Stimulated activated CD4-positive, alpha-beta T cell treated with anti-CD3 and anti-CD28 coated beads, Interleukin-1b, Interleukin-23, amount 100 ng/mL, for 48 hours (primary cell): ENCODE measurements at regions not wholly inside any gene's neighbourhood (a gene's known extent, or its start where the extent isn't known, plus 50 kb on each side); places are given as distances from the start of the nearest gene placed in this dataset.

ENCODE experiments used
- DNase-seq: peaks from one replicate; pipeline ENCODE4 v3.0.0-alpha.2; 2020

DNA sequence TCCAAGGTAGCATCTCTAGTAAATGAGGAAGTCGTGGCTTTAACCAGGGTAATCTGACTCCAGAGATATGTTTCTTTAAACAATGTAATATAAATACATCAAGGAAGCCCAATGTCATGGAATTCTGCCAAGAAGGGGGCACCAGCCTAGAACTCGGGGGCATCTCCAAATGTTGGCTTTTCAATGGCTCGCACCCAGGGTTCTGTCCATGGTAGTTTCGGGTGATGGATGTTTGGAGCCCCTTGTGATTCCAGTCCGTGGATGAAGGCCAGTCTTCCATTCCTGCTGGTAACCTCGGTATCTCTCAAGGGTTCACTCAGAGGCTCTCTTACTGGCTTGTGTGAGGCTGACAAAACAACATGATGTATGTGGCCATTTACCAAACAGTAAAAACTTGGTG, 91.7 kb upstream of the SPHKAP start:
- DNase-seq: no peak

DNA sequence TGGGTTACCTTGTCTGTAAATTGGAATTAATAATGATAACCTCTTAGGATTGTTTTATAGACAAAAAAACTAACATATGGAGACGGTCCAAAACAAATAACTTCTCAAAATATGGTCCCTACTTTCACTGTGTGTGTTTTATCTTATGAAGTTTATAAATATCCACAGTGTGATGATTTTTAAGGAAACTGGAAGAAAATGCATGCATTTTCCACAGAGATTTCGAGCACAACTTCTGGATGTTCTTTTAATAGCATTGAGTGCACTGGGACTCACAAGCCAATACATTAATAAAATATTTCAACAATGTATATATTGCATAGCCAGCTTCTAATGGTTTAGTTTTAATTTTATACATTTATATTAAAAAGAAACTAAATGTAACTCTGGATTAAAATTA, 87.9 kb upstream of the SPHKAP start:
- no peak for DNase-seq

DNA sequence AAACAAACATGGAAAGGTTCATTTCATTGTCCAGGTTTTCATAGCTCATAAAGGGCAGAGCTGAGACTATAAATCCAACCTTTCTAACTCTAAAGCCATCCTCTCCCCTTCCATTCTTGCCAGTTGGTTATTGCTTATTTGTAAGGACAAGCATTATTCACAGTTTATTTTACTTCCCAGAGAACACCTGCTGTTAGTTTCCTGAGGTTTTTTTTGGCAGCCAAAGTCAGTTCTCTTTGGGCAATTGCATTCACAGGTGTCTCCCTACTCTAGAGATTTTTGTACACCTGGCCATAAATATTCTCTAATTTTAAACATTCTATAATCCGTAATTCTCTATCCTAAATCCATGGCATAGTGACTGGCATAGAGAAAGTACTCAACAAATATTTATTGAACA, 87.3 kb upstream of the SPHKAP start:
- DNase-seq: no peak

DNA sequence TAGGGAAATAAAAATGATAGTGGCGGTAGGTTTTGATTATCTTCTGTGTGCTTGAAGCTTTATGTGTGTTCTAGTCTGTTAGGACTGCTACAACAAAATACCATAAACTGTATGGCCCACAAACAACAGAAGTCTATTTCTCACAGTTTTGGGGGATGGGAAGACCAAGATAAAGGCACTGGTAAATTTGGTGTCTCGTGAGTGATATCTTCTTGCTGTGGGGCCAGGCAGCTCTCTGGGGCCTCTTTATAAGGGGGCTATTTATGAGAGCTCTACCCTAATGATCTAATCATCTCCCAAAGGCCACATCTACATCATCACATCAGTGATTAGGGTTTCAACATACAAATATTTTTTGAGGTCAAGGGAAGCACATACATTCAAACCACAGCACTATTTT, 86.8 kb upstream of the SPHKAP start:
- DNase-seq: no peak

DNA sequence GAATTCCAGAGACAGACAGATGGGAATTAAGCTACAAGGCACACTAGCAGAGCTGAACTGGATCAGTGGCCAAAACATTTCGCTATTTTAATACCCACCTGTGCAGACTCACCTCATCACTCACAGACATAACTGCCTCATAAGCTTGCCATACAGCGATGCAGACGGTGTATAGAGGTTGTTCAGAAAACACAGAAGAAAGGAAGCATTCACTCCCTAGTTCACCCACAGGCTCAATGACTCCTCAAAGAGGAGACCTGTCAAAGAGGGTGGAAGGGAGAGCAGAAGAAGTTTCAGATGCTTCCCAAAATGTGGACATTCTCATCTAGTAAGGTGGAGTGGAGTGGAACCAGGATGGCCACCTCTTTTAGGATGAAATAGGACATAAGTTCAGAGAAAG, 81.7 kb upstream of the SPHKAP start:
- DNase-seq: no peak

DNA sequence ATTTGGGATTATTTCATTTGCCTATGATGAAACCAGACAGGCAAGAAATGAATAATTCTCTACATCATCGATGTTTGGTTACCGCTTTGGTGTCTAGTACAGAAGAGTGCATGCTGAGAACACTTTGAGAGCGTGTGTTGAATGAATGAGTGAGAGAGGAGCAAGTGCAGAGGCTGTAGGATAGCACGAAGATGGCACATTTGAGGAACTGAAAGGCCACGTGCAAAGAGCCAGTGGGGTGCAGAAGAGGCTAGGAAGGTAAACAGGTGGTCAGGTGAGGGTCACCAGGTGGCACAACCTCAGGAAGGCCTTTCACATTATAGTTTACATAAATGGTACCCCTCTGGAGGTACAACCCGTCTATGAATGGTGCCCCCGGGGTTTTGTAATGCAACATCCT, 80.1 kb upstream of the SPHKAP start:
- DNase-seq: no peak

DNA sequence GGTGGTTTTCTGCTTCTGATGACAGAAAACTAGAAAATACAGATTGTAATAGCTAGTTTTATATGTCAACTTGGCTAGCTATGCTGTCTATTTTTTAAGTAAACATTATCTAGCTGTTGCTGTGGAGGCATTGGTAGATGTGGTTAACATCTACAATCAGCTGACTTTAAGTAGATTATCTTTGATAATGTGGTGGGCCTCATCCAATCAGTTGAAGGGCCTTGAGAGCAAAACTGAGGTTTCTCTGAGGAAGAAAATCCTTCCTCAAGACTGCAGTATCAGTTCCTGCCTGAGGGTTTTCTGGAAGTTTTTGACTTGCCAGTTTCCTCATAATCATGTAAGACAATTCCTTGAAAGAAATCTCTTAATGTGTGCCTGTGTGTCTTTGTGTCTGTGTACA, 75.9 kb upstream of the SPHKAP start:
- no peak for DNase-seq

DNA sequence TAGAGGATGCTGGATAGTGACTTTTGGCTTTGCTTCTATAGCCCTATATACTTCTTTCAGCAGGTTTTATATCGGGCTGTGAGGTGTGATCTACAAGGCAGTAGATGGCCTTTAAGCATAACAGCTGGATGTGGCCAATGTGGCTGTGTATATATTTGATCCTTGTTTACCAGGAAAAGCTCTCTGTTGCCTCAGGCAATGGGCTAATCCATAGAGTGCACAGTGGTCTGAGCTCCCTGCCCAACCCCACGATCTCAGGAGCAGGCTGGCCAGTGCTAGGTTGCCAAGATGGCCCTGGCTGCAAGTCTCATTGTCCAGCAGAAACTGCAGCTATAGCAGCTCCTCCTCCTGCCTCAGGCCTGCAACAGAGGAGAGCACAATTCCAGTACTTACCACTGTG, 72.3 kb upstream of the SPHKAP start:
- DNase-seq: no peak

DNA sequence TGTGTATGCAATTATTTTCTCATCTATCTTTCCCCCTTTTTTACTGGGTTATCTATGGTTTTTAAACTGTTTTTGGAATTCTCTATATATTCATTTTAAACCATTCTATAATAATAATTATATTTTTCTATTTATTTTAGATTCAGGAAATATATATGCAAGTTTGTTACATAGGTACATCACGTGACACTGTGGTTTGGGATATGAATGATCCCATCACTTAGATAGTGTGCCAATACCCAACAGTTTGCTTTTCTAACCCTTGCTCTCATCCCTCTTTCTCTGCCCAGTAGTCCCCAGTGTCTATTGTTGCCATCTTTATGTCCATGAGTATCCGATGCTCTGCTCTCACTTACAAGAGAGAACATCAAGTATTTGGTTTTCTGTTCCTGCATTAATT, 65.8 kb upstream of the SPHKAP start:
- no peak for DNase-seq

DNA sequence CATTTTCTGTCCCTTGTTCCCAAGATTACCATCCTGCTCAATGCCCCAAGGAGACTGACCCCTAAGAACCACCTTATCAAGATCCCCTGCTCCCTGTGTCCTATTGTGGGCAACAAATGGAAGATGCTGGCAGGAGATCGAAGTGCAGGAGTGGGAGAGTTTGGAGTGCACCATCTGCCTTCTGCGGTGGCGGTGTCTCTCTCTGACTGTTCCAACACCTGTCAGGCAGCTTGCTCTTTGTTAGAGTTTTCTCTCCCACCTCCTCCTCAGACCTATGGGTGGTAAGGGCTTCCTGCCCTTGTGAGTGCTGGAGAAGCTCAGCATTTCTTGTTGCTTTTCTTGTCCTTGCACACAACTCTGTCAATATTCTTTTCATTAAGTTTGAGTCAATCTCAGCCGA, 64.1 kb upstream of the SPHKAP start:
- no peak for DNase-seq

DNA sequence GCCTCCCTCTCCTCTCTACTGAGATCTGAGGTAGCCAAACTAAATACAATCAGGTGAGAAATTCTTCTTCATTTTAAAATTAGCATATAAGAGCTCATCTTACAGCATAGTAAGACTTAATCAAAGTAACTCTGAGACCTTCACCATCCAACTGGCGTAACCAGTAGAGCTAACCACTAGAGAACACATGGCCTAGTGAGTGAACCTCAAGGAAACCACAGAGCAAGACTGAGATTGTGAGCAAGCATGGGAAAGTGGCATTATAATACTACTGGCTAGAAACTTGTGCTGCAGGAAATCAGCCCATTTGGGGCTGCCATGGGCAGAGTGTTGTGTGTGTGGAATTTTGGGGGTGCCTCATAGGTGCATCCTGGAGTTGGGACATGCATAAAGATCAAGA, 61.1 kb upstream of the SPHKAP start:
- DNase-seq: no peak

DNA sequence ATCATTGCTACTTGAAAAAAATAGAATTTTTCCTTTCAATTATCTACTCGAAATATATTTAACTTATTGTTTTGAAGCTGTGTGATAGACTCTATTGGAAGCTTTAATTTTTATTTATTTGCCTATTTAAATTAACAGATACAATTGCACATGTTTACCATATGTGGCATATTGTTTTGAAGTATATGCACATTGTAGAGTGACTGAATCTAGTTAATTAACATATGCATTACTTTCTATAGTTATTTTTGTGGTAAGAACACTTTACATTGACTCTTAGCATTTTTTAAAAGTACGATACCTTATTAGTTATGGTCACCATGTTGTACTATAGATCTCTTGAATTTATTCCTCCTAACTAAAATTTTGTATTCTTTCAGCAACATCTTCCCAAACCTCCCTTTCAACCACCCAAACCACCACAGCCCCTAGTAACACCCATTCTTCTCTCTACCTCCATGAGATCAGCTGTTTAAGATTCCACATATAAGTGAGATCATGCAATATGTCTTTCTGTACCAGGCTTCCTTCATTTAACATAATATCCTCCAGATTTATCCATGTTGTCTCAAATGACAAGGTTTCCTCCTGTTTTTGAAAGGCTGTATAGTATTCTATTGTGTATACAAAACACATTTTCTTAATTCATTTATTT, 58.5 kb upstream of the SPHKAP start:
- DNase-seq: no peak

DNA sequence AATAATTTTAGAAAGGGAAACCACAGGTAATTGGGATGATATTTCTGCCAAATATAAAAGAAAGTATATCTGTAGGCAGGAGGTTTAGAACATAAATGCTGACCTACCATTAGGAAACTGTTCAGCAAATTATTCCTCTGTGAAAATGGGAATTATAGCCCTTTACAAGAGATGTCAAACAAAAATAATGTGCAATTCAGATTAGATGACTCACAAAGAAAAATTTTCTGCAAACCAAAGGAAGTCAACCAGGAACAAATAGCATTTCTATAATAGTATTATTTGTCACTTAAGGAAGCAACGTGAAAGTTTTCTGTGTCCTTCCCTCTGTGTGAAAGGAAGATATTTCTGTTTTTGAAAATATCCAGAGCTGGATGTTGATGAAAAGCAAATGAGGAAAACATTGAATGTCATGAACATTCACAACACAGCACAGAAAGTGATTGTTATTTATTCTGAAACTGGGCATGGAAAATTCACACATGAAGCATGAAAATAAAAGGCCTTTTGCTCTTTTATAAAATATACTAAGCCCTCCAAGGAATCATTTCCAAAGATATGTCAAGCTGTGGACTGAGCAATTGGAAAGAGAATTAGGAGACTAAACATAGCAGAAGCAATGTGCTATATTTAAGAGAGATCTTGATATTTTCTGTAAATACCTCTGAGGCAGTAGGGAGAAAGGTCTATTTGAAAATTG, 57.9 kb upstream of the SPHKAP start:
- DNase-seq: no peak
